Karpas-422 (cell line): ENCODE measurements at regions not wholly inside any gene's neighbourhood (a gene's known extent, or its start where the extent isn't known, plus 50 kb on each side); places are given as distances from the start of the nearest gene placed in this dataset.

Experiments used
- DNase-seq: peaks from one replicate; pipeline ENCODE4 v3.0.0-alpha.2; 2015
- H2AFZ ChIP-seq: fragments of 200-600 bp; sonication (generic); 2 replicates; pipeline ENCODE4 v1.6.1; 2014; ENCODE audit warnings: antibody characterized with exemption, low read length, mixed read lengths
- H3K27ac ChIP-seq: fragments of 200-600 bp; sonication (generic); 2 replicates; pipeline ENCODE4 v1.5.1; 2014; ENCODE audit warnings: mild to moderate bottlenecking, low read length, moderate library complexity
- H3K27me3 ChIP-seq: fragments of 200-600 bp; sonication (generic); 2 replicates; pipeline ENCODE4 v1.6.1; 2014; ENCODE audit warnings: low read length, mixed read lengths
- H3K36me3 ChIP-seq: fragments of 200-600 bp; sonication (generic); 2 replicates; pipeline ENCODE4 v1.6.1; 2014; ENCODE audit warnings: low read length, mixed read lengths; ENCODE audit not compliant: insufficient read depth
- H3K4me1 ChIP-seq: fragments of 200-600 bp; sonication (generic); 2 replicates; pipeline ENCODE4 v1.6.1; 2014; ENCODE audit warnings: mild to moderate bottlenecking, low read length, mixed read lengths
- H3K4me2 ChIP-seq: fragments of 200-600 bp; sonication (generic); 2 replicates; pipeline ENCODE4 v1.6.1; 2014; ENCODE audit warnings: low read length, low read depth, mild to moderate bottlenecking; ENCODE audit not compliant: poor library complexity, severe bottlenecking
- H3K4me3 ChIP-seq: fragments of 200-600 bp; sonication (generic); 2 replicates; pipeline ENCODE4 v1.5.1; 2014; ENCODE audit warnings: mild to moderate bottlenecking, antibody characterized with exemption, low read length, mixed read lengths
- H3K79me2 ChIP-seq: fragments of 200-600 bp; sonication (generic); 2 replicates; pipeline ENCODE4 v1.6.1; 2014; ENCODE audit warnings: mild to moderate bottlenecking, low read length, mixed read lengths
- H3K9ac ChIP-seq: fragments of 200-600 bp; sonication (generic); 2 replicates; pipeline ENCODE4 v1.6.0; 2014; ENCODE audit warnings: low read length
- H3K9me2 ChIP-seq: fragments of 200-600 bp; sonication (generic), shearing (Covaris generic); replicated peaks from 2 replicates; pipeline ENCODE4 v1.6.0; 2014; ENCODE audit warnings: mild to moderate bottlenecking, low read length, moderate library complexity; ENCODE audit not compliant: insufficient read depth
- H3K9me3 ChIP-seq: fragments of 300-700, 200-600 bp; sonication (generic); 2 replicates; pipeline ENCODE4 v1.6.1; 2014; ENCODE audit warnings: low read length, mixed read lengths
- H4K20me1 ChIP-seq: fragments of 200-600 bp; sonication (generic); 2 replicates; pipeline ENCODE4 v1.6.1; 2014; ENCODE audit warnings: mild to moderate bottlenecking, antibody characterized with exemption, low read length, low read depth; ENCODE audit not compliant: insufficient read depth

DNA sequence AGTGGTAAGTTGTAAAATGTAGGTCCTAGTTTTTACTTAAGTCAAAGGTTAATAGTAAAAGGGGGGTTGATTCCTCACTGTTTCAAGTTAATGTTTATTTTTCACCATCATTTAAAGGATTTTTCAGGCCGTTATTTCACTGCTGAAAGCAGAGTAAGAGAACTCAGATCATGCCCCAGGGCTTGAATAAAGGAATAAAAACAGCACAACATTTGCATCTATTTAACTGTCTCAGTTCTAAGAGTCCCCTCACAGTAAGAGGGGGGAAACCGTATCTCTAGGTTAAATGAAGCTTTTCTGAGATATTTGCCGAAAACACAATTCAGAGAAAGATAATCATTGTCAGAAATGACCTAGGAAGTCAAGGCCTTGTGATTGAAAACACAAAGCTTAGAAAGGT lies 138.2 kb upstream of the KCTD1 start:
- Histone ChIP-seq H3K79me2 (no peaks in the 10 kb centered on the region), H4K20me1 (no peaks in the 10 kb centered on the region), H3K9me2 (no peaks in the 10 kb centered on the region), H3K4me1 (no peaks in the 10 kb centered on the region), H3K27ac (no peak overlapping the region), H3K36me3 (no peaks in the 10 kb centered on the region), H3K4me3 (no peak overlapping the region), H3K27me3 (no peaks in the 10 kb centered on the region), H3K9ac (no peak overlapping the region), H3K4me2 (no peak overlapping the region), H2AFZ (no peak overlapping the region), H3K9me3 (no peaks in the 10 kb centered on the region)
- DNase-seq = no peak

DNA sequence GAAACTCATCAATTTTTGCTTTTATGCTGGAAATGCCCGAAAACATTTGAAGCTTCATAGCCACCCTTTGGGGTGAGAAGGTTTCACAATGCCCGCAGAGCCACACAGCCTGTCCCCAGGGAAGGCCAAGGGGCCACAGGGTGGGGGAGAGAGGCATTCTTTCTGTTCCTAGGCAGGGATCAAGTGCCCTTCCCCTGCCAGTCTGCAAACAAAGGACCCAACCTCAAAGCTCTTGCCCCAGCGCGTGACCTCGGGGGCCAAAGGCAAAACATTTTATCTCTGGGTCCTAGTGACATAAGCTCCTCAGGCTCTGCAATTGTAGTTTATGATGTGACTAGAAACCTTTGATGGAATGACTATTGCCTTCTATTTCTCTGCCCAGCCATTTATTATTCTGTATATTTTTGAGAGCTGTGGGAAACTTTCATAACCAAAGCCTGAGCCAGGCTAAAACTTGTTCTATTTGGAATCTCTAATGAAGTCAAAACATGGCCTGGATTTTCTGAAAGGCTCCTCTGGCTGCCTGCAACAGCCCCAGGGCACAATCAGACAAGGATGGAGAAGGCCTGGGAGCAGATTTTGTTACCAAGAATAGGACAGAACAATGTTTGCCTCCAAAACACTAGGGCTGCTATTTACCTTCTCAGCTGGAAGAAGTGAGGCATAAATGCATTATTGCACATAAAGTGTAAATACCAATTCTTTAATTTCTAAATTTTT lies 137.2 kb upstream of the KCTD1 start:
- H3K4me2 ChIP-seq = no peak overlapping the region
- H3K79me2 ChIP-seq = no peaks in the 10 kb centered on the region
- no peaks in the 10 kb centered on the region for H3K27me3 ChIP-seq
- H3K4me1 ChIP-seq = no peaks in the 10 kb centered on the region
- no peaks in the 10 kb centered on the region for H3K9me2 ChIP-seq
- H2AFZ ChIP-seq = no peak overlapping the region
- H3K36me3 ChIP-seq = no peaks in the 10 kb centered on the region
- no peaks in the 10 kb centered on the region for H4K20me1 ChIP-seq
- H3K27ac ChIP-seq = no peak overlapping the region
- H3K9me3 ChIP-seq = no peaks in the 10 kb centered on the region
- no peak overlapping the region for H3K9ac ChIP-seq
- DNase-seq = no peak
- no peak overlapping the region for H3K4me3 ChIP-seq

DNA sequence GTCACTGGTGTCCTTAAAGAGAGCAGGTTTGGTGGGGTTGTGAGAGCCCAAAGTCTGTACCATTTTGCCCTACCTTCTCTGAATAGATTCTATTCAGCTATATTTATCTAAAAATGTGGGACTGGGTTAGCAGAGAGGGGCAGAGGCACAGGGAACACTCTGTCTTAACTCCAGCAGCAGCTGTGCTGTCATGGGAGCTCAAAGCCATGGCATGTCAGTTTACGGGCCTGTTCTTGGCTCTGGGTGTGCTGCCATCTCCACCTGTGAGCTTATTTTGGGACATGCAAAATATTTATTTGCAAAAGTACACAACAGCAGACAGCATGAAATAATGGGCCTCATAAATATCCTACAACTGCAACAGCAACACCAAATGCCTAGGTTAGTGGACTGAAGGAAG lies 129.6 kb upstream of the KCTD1 start:
- H2AFZ ChIP-seq = no peak overlapping the region
- H3K9me3 ChIP-seq = no peaks in the 10 kb centered on the region
- no peak overlapping the region for H3K4me2 ChIP-seq
- DNase-seq = no peak
- H3K9me2 ChIP-seq = no peaks in the 10 kb centered on the region
- H3K27ac ChIP-seq = no peak overlapping the region
- H3K79me2 ChIP-seq = no peaks in the 10 kb centered on the region
- no peak overlapping the region for H3K4me3 ChIP-seq
- no peaks in the 10 kb centered on the region for H3K36me3 ChIP-seq
- no peaks in the 10 kb centered on the region for H4K20me1 ChIP-seq
- no peaks in the 10 kb centered on the region for H3K27me3 ChIP-seq
- H3K9ac ChIP-seq = no peak overlapping the region
- H3K4me1 ChIP-seq = no peaks in the 10 kb centered on the region

DNA sequence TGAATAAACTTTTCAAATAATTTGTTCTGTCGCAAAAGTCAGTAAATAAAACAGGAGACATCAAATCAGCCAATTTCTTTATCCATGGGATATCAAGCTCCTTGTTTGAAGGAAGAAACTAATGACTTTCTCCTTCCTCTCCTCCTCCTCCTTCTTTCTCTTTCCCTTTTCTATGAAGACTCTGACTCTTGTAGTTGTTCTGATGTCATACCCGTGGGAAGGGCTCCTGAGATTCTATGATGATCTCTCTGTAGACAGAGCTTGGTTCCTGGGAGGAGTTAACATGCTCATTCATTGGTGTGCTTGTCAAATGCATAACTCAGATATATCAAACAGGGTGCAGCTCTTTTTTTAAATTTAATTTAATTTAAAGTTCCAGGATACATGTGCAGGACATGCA lies 118.7 kb upstream of the KCTD1 start:
- no peak overlapping the region for H3K9ac ChIP-seq
- H3K79me2 ChIP-seq = no peaks in the 10 kb centered on the region
- H3K9me3 ChIP-seq = no peaks in the 10 kb centered on the region
- no peak overlapping the region for H3K27ac ChIP-seq
- H3K4me3 ChIP-seq = no peak overlapping the region
- no peak overlapping the region for H2AFZ ChIP-seq
- no peaks in the 10 kb centered on the region for H3K36me3 ChIP-seq
- H3K4me2 ChIP-seq = no peak overlapping the region
- H3K9me2 ChIP-seq = no peaks in the 10 kb centered on the region
- no peaks in the 10 kb centered on the region for H3K27me3 ChIP-seq
- H3K4me1 ChIP-seq = no peaks in the 10 kb centered on the region
- DNase-seq = no peak
- no peaks in the 10 kb centered on the region for H4K20me1 ChIP-seq

DNA sequence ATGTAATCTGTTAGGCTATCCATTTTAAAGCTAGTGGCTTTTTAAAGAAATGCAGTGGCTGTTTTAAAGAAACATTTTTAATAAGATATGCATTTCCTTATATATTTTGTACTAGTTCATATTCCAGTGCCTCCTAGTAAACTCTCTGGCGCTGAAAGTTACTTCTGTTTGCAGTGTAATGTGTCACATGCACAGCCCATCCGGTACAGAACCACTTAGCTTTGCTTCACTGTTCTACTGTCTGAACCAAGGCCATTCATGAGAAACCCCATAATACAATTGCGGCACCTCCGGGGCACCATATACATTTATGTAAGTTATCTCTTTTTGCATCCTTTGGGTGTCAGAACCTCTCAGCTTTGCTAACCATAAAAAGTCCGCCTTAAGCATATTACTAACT lies 114.6 kb upstream of the KCTD1 start:
- Histone ChIP-seq H3K9ac (no peak overlapping the region), H4K20me1 (no peaks in the 10 kb centered on the region), H3K9me3 (no peaks in the 10 kb centered on the region), H3K36me3 (no peaks in the 10 kb centered on the region), H3K4me1 (no peaks in the 10 kb centered on the region), H3K4me2 (no peak overlapping the region), H3K9me2 (no peaks in the 10 kb centered on the region), H3K27ac (no peak overlapping the region), H3K79me2 (no peaks in the 10 kb centered on the region), H3K27me3 (no peaks in the 10 kb centered on the region), H2AFZ (no peak overlapping the region), H3K4me3 (no peak overlapping the region)
- DNase-seq = no peak

DNA sequence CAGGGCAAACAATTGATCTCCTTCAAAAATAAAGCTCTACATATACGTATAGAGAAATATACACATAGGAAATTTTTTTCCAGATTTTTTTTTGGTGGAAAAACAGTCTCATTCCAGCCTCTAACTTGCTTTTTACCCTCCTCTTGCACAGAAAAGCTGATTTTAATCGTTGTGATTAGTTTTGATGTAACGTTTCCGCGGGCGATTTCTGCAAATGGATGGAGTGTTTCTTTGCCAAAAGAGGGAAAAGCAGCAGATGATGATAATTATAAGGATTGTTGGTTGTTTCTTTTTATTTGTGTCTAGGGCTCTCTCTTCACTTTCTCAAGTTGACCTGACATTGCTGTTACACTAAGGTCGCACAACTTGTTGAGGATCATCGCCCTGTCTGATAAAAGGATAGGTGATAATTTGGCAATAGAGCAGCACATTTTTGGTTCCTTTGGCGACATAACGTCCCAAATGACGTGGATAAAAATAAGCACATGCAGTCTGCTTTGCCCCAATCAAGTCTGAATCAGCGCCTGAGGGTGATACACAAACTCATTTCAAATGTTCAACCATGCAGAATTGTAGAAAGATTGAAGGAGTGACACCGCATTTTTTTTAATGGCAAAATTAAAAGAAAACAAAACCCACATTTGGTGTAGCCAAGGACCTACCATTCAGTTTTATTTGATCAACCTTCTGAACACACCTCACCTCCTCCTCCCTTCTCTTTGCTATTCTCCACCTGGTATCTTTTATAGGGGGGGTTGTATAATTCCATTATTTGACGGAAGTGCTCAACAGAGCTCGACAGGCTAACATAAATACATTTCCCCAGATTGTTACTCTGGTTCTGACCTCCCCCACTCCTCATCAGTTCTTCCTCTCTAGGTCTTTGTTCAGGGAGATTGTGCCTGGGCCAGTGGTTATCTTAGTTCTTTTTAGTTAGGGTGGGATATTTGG lies 109.6 kb upstream of the KCTD1 start:
- Histone ChIP-seq H3K27ac (no peak overlapping the region), H3K4me3 (no peak overlapping the region), H4K20me1 (no peaks in the 10 kb centered on the region), H3K79me2 (no peaks in the 10 kb centered on the region), H3K9ac (no peak overlapping the region), H3K4me2 (no peak overlapping the region), H2AFZ (no peak overlapping the region), H3K36me3 (no peaks in the 10 kb centered on the region), H3K4me1 (no peaks in the 10 kb centered on the region), H3K9me2 (no peaks in the 10 kb centered on the region), H3K9me3 (no peaks in the 10 kb centered on the region), H3K27me3 (no peaks in the 10 kb centered on the region)
- DNase-seq = no peak

DNA sequence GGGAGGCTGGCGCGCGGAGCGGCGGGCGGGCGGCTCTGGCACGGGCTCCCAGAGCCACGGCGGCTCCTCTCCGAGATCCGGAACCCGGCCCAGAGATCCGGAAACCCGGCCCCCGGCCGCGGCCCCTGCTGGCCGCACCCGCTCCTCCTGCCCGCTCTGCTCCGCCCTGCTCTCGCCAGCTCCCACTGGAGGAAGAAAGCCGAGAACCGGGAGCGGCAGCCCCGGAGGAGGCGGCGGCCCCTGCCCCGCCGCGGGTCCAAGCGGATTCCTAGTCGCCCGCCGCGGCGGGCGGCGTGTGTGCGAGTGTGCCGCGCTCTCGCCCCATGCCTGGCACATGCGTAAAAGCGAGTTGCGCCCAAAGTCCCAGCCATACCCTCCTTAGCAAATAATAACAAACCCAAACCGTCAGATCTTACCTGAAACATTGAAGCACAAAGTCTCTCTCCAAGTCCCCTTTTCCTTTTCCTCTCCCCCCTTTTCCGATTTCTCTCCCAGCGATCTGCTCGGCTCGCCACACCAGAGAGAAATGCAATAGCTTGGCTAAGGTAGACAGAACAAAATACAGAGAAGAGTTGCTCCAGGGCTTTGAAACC lies 108.7 kb upstream of the KCTD1 start:
- Histone ChIP-seq H3K36me3 (no peaks in the 10 kb centered on the region), H3K9ac (no peak overlapping the region), H3K4me1 (no peaks in the 10 kb centered on the region), H3K9me2 (no peaks in the 10 kb centered on the region), H2AFZ (no peak overlapping the region), H3K27me3 (no peaks in the 10 kb centered on the region), H3K27ac (no peak overlapping the region), H3K4me2 (peak overlapping the region; percentile 54), H3K4me3 (peak overlapping the region; percentile 38; the same call in 1 of the 2 replicates), H3K9me3 (no peaks in the 10 kb centered on the region), H4K20me1 (no peaks in the 10 kb centered on the region), H3K79me2 (no peaks in the 10 kb centered on the region)
- no peak for DNase-seq

DNA sequence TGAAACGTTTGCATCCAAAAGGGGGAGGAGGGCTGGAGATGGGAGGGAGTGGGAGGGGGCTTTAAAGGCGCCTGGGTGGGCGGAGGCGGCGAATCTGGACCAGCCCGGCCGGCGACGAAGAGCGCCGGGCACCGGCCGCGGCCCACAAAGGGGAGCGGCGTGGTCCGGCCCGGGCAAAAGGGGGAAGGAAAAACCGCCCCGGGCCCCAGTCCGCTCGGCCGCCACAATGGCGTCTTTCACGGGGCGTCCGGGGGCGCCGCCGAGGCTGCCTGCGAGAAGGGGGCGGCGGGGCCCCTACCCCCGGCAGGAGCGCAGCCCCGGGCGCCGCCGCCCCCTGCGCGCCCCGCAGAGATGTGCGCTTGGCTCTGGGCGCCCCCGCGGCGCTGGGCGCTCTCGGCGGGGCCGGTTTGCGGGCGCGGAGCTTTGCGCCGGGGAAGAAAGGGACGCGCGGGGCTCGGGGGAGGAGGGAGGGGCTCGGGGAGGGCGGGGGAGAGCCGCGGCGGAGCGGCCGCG lies 108.1 kb upstream of the KCTD1 start:
- no peak overlapping the region for H2AFZ ChIP-seq
- peak overlapping the region; percentile 54 for H3K4me2 ChIP-seq
- no peak overlapping the region for H3K9ac ChIP-seq
- DNase-seq = no peak
- H3K4me3 ChIP-seq = no peak overlapping the region
- no peaks in the 10 kb centered on the region for H3K36me3 ChIP-seq
- no peaks in the 10 kb centered on the region for H3K4me1 ChIP-seq
- no peaks in the 10 kb centered on the region for H3K79me2 ChIP-seq
- no peaks in the 10 kb centered on the region for H3K9me3 ChIP-seq
- H3K27me3 ChIP-seq = no peaks in the 10 kb centered on the region
- H3K27ac ChIP-seq = no peak overlapping the region
- H4K20me1 ChIP-seq = no peaks in the 10 kb centered on the region
- no peaks in the 10 kb centered on the region for H3K9me2 ChIP-seq
